ENCODE measurements at regions not wholly inside any gene's neighbourhood (a gene's known extent, or its start where the extent isn't known, plus 50 kb on each side); places are given as distances from the start of the nearest gene placed in this dataset.
"Not testable (repeated sequence)": the region's sequence is repeated elsewhere in the genome, so short reads cannot be mapped to it uniquely, and the experiment has no call there.

DNA sequence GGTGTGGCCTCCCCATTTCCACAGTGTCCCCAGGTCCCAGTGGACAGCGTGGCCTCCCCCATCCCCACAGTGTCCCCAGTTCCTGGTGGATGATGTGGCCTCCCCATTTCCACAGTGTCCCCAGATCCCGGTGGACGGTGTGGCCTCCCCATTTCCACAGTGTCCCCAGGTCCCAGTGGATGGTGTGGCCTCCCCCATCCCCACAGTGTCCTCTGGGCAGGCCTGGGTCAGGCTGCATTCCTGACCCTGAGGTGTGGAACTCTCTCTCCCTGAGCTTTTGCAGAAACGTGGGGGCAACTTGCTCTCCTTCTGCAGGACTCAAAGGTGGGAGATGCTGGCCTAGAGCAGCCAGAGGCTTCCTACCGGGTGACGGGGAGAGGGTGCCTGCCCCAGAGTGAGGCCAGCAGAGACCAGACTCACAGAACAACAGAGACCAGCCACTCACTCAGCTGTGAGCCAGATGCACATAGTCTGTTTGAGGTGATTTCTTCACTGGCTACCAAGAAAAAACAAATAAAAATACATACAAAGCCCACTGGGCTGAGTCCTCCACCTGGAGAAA, 85.8 kb upstream of the FGF3 start:
- no peak for DNase-seq

DNA sequence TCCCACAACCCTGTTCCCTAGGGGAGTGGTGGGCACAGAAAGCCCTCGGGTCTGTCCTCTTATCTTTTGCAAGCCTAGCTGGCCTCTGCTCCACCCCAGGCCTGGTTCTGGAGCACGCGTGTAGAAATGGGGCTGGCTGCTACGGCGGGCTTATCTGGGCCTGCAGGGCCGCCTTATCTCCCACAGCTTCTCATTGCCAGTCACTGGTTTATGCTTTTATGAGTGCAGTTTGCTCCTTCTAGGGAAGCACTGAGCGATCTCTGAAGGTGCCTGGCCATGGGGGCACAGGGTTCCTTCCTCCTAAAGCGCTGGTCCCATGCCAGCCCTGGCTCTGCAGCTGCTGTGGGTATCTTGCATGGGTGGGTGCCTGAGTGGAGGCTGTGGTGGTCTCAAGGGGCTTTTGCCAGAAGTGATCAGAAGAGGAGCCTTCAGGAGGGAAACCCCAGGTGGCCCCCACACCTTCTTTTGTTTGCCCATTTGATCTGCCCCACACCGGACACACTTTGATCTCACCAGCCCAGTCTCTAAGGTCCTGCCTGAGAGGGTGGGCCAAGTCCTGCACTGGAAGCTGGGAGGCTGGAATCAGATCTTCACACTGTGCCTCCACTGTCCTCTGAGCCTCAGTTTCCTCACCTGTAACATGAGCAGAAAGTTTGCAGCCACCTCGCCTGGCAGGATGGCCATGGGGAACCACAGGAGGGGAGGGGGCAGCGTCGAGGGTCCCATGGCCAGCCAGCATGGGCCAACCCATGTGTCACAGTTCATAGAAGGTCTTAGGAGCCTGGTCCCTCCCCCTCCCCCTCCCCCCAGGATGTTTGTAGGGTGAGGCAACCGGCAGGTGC, 86.6 kb upstream of the FGF3 start:
- no peak for DNase-seq

DNA sequence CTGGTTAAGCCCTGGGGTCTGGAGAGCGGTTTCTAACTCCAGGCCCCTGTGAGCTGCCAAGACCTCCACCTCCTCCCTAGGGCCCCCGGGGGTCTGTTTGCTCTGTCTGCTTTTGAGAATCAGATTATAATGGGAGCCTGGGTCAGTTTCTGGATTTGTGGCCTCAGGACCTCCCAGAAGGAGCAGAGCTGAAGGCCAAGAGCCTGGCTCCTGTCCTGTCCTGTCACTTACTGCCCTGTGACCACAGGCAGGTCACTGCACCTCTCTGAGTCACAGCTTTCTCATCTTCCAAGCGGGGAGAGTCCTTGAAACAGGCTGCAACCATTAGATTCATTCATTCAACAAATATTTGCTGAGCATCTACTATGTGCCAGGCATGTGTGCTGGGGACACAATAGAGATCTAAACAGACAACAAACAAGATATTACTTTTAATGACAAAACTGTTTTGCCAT, 87.3 kb upstream of the FGF3 start:
- no peak for DNase-seq

DNA sequence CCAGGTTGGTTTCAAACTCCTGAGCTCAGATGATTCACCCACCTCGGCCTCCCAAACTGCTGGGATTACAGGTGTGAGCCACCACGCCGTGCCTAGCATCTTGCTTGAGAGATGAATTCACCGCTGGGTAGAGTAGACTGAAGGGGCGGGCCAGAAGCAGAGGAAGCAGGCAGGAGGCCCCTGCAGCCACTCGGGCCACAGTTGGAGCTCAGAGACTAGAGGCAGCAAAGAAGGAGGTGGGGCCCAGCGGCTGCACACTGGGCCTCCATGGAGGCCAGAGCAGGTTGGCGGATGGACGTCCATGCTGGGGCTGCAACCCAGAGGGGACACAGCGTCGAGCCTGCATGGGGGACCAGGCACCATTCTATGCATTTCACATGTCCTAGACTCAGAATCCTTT, 88.4 kb upstream of the FGF3 start:
- DNase-seq = no peak

DNA sequence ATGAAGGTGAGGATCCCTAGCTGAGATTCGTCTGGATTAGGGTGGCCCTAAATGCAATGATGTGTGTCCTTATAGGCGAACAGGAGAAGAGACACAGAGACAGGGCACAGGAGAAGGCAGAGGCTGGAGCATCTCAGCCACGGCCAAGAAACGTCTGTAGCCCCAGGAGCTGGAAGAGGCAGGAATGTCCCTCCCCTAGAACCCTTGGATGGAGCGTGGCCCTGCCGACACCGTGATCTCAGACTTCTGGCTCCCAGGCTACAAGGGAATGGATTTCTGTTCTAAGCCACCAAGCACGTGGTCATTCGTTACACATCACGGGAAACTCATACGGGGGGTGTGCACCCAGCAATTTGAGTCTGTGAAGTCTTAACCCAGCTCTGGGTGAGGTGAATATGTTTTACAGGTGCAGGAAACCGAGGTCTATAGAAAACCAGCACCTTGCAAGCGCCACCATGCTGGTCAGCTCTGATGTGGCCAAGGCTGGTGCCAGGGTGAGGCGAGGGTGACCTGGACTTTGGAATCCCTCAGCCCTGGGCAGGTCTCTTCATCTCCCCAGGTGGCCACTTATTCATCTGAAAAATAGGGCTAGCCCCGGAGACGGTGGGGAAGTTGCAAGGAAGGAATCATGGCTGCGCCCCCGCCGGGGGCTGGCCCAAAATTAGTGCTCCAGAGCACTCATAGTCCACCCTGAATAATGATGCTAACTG, 89.5 kb upstream of the FGF3 start:
- no peak for DNase-seq

DNA sequence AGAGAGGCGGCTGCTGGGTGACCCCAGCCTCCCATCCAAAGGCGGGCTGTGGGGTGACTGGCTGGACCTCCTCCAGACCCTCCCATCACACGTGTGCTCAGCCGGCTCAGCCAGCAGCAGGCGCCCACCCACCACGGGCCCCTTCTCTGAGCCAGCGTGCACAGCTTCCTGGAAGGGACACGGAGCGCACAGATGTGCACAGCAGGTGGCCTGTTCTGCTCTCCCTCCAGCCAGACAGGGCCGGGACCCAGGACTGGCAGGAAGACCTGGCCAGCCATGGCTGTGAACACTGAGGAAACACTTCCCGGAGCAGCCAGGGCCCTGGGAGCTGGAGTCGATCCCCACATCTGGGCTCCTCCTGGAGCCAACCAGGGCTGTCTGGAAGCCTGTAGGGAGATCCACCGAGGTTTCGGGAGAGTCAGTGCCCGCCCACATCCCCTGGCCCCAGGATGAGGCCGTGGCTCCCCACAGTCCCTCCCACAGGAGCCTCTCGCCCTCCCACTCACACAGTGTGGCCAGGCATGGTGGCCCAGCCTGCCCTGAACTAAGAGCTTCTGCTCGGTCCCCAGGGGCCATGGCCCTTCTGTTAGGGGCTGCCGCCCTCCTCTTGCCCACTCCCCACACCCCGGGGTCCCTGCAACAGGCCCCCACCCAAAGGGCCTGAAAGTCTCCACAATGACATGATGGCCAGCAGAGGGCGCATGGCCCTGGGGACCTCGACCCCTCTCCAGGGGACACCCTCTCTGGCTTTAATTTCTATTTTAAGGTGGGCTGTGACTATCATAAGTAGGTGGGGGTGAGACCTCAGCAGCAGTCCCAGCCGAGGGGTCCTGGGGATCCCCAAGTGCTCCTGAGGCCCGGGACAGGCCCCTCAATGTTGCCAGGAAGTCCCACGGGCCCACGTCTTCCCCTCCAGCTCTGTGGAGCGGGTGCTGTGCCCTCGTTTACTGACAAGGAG, 90.6 kb upstream of the FGF3 start:
- no peak for DNase-seq

- DNase-seq = no peak
Measured at GRCh38 chr11:69910519-69911309, 91.5 kb upstream of the FGF3 start.

DNA sequence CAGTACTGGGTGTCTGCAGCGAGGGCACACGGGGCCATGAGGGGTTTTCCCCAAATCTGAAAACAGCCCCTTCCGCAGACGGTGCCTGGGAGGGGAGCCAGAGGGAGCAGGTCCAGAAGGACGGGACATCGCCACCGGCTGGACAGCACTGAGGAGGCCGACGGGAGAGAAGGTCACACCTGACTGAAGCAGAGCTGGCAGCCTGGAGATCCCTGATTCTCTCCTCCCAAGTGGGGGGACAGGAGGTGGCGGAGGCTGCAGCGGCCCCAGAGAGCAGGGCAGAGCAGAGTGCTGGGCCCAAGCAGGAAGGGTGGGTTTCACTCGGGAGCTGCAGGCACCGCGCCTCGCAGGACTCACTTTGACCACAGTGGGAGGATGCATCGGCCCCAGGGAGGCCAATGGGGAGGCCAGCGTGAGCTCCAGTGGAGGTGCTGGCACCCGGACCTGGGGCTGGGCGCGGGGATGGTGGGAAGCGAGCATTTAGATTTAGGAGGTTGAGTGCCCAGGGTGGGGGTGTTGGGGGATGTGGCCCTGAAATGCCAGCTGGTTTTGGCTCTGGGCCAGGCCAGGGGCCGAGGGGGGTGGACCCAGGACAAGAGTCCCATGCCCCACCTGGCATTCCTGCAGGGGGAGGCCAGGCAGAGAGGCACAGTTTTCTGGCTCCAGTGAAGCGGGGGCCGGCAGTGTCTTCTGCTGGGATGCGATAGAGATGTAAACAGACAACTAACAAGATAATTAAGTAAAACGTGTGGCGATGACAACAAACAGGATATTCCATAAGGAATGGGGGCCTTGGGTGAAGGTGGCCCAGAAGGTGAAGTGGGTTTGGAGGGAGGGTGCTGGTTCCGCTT, 92.3 kb upstream of the FGF3 start:
- DNase-seq = no peak

DNA sequence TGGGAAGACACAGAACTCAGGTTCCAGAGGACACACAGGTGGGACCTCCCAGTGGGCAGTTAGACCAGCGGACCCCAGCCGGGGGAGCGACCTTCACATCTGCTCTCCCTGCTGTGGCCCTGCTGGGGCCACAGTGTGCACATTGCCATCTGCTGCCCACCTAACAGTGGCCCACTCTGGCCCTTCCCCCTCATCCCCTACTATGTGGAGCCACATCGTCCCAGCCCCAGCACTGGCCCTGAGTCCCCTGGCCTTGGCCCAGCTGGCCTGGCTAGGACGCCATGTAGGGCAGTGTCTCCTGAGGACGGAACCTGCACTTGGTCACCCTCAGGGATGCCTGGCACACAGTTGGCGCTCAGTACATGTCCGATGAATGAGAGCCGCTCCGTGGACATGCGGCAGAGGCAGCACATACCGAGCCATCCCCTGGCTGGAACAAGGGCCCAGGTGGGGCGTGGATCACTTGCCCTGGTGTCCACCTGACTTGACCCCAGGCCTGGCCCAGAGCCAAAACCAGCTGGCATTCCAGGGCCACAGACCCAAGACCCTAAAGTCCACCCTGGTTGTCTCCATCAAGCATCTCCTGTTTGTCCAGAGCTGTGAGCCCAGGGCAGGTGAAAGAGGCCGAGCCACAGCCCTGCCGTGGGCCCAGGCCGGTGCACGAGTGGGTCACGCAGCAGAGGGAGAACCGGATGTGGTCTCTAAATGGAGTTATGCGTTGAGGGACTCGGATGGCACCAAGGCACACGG, 93.1 kb upstream of the FGF3 start:
- no peak for DNase-seq

DNA sequence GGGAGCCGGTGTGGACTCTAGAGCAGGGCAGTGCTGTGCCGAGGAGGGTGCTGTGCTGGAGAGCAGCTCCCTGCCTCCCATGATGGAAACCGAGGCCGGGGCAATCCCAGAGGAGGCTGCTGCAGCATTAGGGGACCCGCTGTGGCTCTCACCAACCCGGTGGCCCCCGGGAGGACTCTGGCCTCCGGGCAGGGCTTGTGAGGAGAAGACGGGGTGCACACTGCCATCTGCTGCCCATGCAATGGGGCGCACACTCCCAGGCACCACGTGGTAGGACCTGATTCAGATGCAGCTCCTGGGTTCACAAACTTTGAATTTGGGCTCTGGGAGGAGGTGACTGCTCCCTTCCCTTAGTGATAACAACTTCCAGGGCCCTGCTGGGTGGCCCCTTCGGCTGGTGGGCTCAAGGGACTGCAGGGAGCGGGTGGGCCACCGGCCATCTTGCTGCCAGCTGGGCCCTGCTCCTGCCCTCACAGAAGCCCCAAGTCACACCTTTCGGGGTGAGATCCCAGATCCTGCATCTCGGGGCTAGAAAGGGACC, 93.8 kb upstream of the FGF3 start:
- no peak for DNase-seq

DNA sequence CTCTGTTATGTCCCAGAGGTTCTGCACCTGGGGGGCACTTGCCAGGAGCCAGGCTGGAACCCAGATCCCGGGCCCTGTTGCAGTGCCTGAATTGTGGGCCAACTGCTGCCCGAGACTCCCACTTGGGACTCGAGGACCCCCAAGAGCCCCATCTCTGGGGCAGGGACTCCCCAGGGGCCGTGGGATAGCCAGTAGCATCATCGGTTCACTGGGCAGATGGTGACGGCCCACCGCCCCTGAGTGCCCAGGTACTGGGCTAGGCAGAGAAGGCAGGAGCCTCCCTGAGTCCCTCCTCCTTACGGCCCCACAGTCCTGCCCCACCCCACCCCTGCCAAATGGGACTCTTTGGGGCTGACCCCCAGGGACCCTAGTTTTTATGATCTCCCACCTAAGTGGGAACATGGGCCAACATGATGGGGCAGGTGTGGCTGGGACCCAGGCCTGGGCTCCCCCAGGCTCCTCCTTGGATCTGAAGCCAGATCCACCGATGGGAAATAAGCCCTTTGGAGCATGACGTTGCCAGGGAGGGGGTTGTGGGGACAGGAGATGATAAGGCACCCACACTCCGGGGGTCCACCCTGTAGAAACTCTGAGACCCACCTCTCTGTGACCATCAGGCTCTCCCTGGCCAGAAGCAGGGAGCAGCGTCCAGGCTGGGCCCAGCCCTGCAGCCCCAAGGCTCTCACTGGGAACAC, 94.5 kb upstream of the FGF3 start:
- DNase-seq = no peak

GRCh38 chr11:69914286-69915150, 95.3 kb upstream of the FGF3 start:
- DNase-seq = no peak

DNA sequence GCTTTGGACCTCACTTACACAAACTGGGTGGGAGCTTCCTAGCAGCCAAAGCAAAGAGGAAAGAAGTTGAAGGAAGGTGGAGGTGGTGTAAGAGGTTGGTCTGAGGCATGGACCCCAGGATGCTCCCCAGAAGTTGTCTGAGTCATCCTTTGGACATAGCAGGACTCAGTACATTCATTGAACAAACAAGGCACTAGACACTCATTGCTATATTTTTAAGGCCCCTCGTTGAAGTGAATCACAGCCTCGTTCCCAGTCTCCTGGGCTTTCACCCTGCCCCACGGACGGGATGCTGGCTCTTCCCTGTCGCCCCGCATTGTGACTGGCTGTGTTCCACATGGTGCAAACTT, 95.9 kb upstream of the FGF3 start:
- DNase-seq = no peak

DNA sequence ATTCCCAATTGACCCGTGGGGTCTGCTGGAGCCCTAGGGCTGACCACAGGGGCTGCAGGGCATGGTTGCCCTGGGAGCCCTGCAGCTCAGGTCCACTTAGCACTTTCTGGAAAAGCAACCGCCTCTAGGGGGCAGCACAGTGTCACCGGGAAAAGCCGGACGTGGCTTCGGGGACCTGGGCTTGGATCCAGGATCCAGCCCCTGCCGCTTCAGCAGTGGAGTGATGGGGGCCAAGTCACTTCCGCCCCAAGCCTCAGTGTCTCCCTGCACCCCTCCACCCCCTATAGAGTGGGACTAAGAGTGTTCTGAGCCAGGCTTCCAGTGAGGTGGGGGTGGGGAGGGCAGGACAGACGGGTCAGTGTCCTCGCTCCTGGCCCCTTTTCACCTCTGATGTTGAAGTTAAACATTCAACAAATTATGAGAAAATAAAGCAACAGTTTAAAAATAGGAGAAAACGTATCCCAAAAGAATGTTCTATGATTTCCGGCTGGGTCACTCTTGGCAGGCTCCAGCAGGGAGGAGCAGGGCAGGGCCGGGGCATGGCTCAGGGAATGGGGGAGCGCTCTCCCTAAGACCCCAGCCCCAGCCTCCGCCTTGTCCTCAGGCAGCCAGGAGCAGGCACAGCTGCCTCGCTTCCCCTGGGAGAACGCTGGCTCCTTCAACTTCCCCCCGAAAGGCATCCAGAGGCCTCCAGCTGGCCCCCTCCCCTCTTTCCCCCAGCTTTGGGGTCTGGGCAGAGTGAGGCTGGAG, 96.5 kb upstream of the FGF3 start:
- DNase-seq = peak; percentile 88

DNA sequence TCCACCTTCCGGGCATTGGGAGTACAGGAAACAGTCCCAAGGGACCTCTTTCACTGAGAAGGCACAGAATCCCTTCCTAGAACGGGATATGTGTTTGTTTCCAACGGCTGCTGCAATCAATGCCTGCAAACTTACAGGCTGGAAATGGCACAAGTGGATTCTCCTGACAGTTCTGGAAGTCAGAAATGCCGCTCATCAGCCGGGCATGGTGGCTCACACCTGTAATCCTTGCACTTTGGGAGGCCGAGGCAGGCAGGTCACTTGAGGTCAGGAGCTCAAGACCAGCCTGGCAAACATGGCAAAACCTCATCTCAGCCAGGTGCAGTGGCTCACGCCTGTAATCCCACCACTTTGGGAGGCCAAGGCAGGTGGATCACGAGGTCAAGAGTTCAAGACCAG, 97.0 kb upstream of the FGF3 start:
- DNase-seq = not testable (repeated sequence)

DNA sequence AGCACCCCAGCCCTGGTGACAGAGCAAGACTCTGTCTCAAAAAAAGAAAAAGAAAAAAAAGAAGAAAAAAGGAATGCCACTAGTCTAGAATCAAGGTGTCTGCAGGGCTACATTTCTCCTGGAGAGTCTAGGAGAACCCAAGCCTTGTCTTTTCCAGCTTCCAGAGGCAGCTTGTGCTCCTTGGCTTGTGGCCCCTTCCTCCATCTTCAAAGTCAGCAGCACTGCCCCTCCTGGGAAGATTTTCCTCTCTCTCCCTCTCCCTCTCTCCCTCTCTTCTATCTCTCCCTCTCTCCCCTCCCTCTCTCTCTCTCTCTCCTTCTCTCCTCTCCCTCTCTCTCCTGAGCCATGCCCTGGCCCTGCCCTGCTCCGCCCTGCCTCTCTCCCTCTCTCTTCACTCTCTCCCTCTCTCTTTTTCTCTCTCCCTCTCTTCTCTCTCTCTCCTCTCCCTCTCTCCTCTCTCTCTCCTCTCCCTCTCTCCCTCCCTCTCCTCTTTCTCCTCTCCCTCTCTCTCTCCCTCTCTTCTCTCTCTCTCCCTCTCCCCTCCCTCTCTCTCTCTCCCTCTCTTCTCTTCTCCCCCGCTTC, 97.7 kb upstream of the FGF3 start:
- no peak for DNase-seq
